KG1 (cell line): ENCODE measurements at regions not wholly inside any gene's neighbourhood (a gene's known extent, or its start where the extent isn't known, plus 50 kb on each side); places are given as distances from the start of the nearest gene placed in this dataset.

Experiments
- DNase-seq: peaks from one replicate; lab custom pipeline; 2025; lab: John Stamatoyannopoulos, UW

- no peak for DNase-seq
Observed at GRCh38 chr9:23541976-23542375, 284.1 kb downstream of the ELAVL2 start.

- no peak for DNase-seq
Observed at GRCh38 chr9:23542438-23542837, 283.6 kb downstream of the ELAVL2 start.

- no peak for DNase-seq
Observed at GRCh38 chr9:23542927-23543326, 283.1 kb downstream of the ELAVL2 start.

- DNase-seq, result no peak
Observed at GRCh38 chr9:23543419-23543818, 282.6 kb downstream of the ELAVL2 start.

GRCh38 chr9:23545728-23546127 is 280.3 kb downstream of the ELAVL2 start:
- no peak for DNase-seq

- no peak for DNase-seq
Observed at GRCh38 chr9:23551311-23551721, 274.7 kb downstream of the ELAVL2 start.

- no peak for DNase-seq
Observed at GRCh38 chr9:23551929-23552707, 273.9 kb downstream of the ELAVL2 start.

- no peak for DNase-seq
Observed at GRCh38 chr9:23552876-23553601, 273.0 kb downstream of the ELAVL2 start.

GRCh38 chr9:23554686-23555085 is 271.4 kb downstream of the ELAVL2 start:
- DNase-seq, result no peak

- no peak for DNase-seq
Observed at GRCh38 chr9:23555851-23556250, 270.2 kb downstream of the ELAVL2 start.

GRCh38 chr9:23556459-23556858 is 269.6 kb downstream of the ELAVL2 start:
- no peak for DNase-seq

- DNase-seq, result no peak
Observed at GRCh38 chr9:23557689-23558088, 268.4 kb downstream of the ELAVL2 start.

- DNase-seq, result no peak
Observed at GRCh38 chr9:23559522-23559921, 266.5 kb downstream of the ELAVL2 start.

GRCh38 chr9:23563517-23563916 is 262.5 kb downstream of the ELAVL2 start:
- DNase-seq, result no peak

- no peak for DNase-seq
Observed at GRCh38 chr9:23567516-23568165, 258.4 kb downstream of the ELAVL2 start.

- no peak for DNase-seq
Observed at GRCh38 chr9:23571414-23572104, 254.5 kb downstream of the ELAVL2 start.

- DNase-seq, result no peak
Observed at GRCh38 chr9:23573800-23574199, 252.2 kb downstream of the ELAVL2 start.

GRCh38 chr9:23577611-23578010 is 248.4 kb downstream of the ELAVL2 start:
- DNase-seq, result no peak

GRCh38 chr9:23581931-23582330 is 244.1 kb downstream of the ELAVL2 start:
- DNase-seq, result no peak

- no peak for DNase-seq
Observed at GRCh38 chr9:23582836-23583235, 243.2 kb downstream of the ELAVL2 start.

GRCh38 chr9:23586906-23587305 is 239.1 kb downstream of the ELAVL2 start:
- DNase-seq, result no peak

- DNase-seq, result no peak
Observed at GRCh38 chr9:23587433-23587832, 238.6 kb downstream of the ELAVL2 start.
